ENCODE measurements at regions not wholly inside any gene's neighbourhood (a gene's known extent, or its start where the extent isn't known, plus 50 kb on each side); places are given as distances from the start of the nearest gene placed in this dataset.

GRCh38 chr7:123305840-123306375 is 106.1 kb upstream of the SLC13A1 start:
- Mint-ChIP-seq H3K4me3 (no peak overlapping the region), H3K9me3 (peaks cover 0 to 9% of the 10 kb centered on the region in 2 donors), H3K27me3 (ENCODE audit: low read depth) (no peaks in the 10 kb centered on the region), H3K36me3 (ENCODE audit: insufficient read depth in 2 of 2) (no peaks in the 10 kb centered on the region), H3K27ac (no peak overlapping the region), H3K4me1 (ENCODE audit: low read depth) (no peaks in the 10 kb centered on the region)
- ATAC-seq (replicated peaks in 1 of 2) (no peak), DNase-seq (no peak)

- DNase-seq (no peak), ATAC-seq (replicated peaks in 1 of 2) (no peak)
- no peaks in the 10 kb centered on the region for H3K36me3 Mint-ChIP-seq (ENCODE audit: insufficient read depth in 2 of 2)
- H3K4me3 Mint-ChIP-seq = no peak overlapping the region
- no peaks in the 10 kb centered on the region for H3K4me1 Mint-ChIP-seq (ENCODE audit: low read depth)
- H3K9me3 Mint-ChIP-seq = peaks cover 5 to 14% of the 10 kb centered on the region in 2 donors
- H3K27ac Mint-ChIP-seq = no peak overlapping the region
- no peaks in the 10 kb centered on the region for H3K27me3 Mint-ChIP-seq (ENCODE audit: low read depth)
Observed at GRCh38 chr7:123303926-123304325, 104.2 kb upstream of the SLC13A1 start.

DNA sequence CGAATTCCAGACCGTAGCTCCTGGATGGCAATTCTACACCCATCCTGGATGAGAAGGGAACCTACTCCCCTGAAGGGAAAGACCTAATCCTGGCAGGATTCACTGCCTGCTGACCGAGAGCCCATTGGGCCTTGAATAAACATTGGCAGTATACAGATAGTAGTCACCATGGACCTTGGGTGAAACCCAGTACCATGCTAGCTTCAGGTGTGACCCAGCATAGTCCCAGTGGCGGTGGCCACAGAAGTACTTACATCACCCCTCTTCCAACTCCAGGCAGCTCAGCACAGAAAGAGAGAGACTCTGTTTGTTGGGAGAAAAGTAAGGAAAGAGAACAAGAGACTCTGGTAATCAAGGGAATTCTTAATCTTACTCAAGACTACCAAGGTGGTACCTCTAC is 97.2 kb upstream of the SLC13A1 start:
- Mint-ChIP-seq H3K27ac (no peak overlapping the region), H3K4me1 (ENCODE audit: low read depth) (no peaks in the 10 kb centered on the region), H3K9me3 (peaks cover 7 to 14% of the 10 kb centered on the region in 2 donors), H3K27me3 (ENCODE audit: low read depth) (no peaks in the 10 kb centered on the region), H3K4me3 (no peak overlapping the region), H3K36me3 (ENCODE audit: insufficient read depth in 2 of 2) (no peaks in the 10 kb centered on the region)
- ATAC-seq (replicated peaks in 1 of 2) (no peak), DNase-seq (no peak)

DNA sequence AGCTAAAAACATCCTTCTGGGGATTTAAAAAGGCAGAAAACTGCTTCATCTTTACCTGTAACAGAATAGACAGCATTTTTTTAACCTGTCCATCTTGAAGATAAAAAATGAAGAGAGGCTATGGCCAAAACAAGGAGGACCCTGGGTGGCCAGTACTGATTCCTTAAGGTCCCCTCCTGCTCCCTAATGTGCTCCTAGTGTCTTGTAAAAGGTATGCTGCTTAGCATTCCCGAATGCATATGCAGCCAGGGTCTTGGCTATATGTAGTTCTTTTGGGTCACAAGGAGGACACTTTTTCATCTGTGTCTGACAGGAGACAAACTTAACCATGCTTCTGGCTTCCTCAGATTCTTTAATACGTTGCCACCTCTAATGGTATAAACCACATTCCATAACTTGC is 93.9 kb upstream of the SLC13A1 start:
- no peaks in the 10 kb centered on the region for H3K4me1 Mint-ChIP-seq (ENCODE audit: low read depth)
- peaks cover 2 to 3% of the 10 kb centered on the region in 2 donors for H3K9me3 Mint-ChIP-seq
- H3K27me3 Mint-ChIP-seq (ENCODE audit: low read depth) = no peaks in the 10 kb centered on the region
- DNase-seq (no peak), ATAC-seq (replicated peaks in 1 of 2) (no peak)
- no peak overlapping the region for H3K4me3 Mint-ChIP-seq
- no peak overlapping the region for H3K27ac Mint-ChIP-seq
- no peaks in the 10 kb centered on the region for H3K36me3 Mint-ChIP-seq (ENCODE audit: insufficient read depth in 2 of 2)

DNA sequence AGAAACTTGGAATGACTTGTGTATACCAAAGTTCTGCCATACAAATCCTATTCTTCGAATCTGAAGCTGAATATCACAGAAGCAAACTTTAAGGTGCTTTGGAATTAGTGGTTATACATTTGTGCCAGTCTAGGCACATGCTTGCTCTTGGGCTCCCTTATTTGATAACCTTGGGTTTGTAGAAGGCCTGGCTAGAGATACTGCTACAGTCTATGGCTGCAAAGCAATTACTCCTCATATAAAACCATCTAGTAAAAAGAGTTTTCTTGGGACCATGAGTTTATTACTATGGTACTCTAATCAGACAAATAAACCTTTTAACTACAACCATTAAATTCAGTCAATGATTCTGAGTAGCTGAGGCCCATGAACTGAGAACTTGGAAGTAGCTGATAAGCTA is 92.5 kb upstream of the SLC13A1 start:
- H3K27ac Mint-ChIP-seq = no peak overlapping the region
- no peaks in the 10 kb centered on the region for H3K36me3 Mint-ChIP-seq (ENCODE audit: insufficient read depth in 2 of 2)
- no peak for ATAC-seq (replicated peaks in 1 of 2)
- no peaks in the 10 kb centered on the region for H3K4me1 Mint-ChIP-seq (ENCODE audit: low read depth)
- no peak for DNase-seq
- peaks cover 2% of the 10 kb centered on the region in 2 donors for H3K9me3 Mint-ChIP-seq
- no peaks in the 10 kb centered on the region for H3K27me3 Mint-ChIP-seq (ENCODE audit: low read depth)
- H3K4me3 Mint-ChIP-seq = no peak overlapping the region

- Mint-ChIP-seq H3K27ac (no peak overlapping the region), H3K4me1 (ENCODE audit: low read depth) (no peaks in the 10 kb centered on the region), H3K4me3 (no peak overlapping the region), H3K36me3 (ENCODE audit: insufficient read depth in 2 of 2) (no peaks in the 10 kb centered on the region), H3K27me3 (ENCODE audit: low read depth) (no peaks in the 10 kb centered on the region), H3K9me3 (peaks cover 2% of the 10 kb centered on the region in 2 donors)
- ATAC-seq (replicated peaks in 1 of 2) (no peak), DNase-seq (no peak)
Observed at GRCh38 chr7:123289200-123289599, 89.4 kb upstream of the SLC13A1 start.

- Mint-ChIP-seq H3K4me3 (no peak overlapping the region), H3K9me3 (peaks cover 0 to 2% of the 10 kb centered on the region in 2 donors), H3K27me3 (ENCODE audit: low read depth) (no peaks in the 10 kb centered on the region), H3K4me1 (ENCODE audit: low read depth) (no peaks in the 10 kb centered on the region), H3K27ac (no peak overlapping the region), H3K36me3 (ENCODE audit: insufficient read depth in 2 of 2) (no peaks in the 10 kb centered on the region)
- DNase-seq = no peak
- ATAC-seq (replicated peaks in 1 of 2) = no peak
Observed at GRCh38 chr7:123285076-123285700, 85.4 kb upstream of the SLC13A1 start.

GRCh38 chr7:123283373-123283772 is 83.6 kb upstream of the SLC13A1 start:
- Mint-ChIP-seq H3K27me3 (ENCODE audit: low read depth) (no peaks in the 10 kb centered on the region), H3K9me3 (peaks cover 0 to 2% of the 10 kb centered on the region in 2 donors), H3K27ac (no peak overlapping the region), H3K4me3 (no peak overlapping the region), H3K36me3 (ENCODE audit: insufficient read depth in 2 of 2) (no peaks in the 10 kb centered on the region), H3K4me1 (ENCODE audit: low read depth) (no peaks in the 10 kb centered on the region)
- ATAC-seq (replicated peaks in 1 of 2) (no peak), DNase-seq (no peak)

GRCh38 chr7:123282181-123282580 is 82.4 kb upstream of the SLC13A1 start:
- no peak for ATAC-seq (replicated peaks in 1 of 2)
- Mint-ChIP-seq H3K36me3 (ENCODE audit: insufficient read depth in 2 of 2) (no peaks in the 10 kb centered on the region), H3K4me1 (ENCODE audit: low read depth) (no peaks in the 10 kb centered on the region), H3K27ac (no peak overlapping the region), H3K9me3 (peaks cover 0 to 4% of the 10 kb centered on the region in 2 donors), H3K4me3 (no peak overlapping the region), H3K27me3 (ENCODE audit: low read depth) (no peaks in the 10 kb centered on the region)
- no peak for DNase-seq

DNA sequence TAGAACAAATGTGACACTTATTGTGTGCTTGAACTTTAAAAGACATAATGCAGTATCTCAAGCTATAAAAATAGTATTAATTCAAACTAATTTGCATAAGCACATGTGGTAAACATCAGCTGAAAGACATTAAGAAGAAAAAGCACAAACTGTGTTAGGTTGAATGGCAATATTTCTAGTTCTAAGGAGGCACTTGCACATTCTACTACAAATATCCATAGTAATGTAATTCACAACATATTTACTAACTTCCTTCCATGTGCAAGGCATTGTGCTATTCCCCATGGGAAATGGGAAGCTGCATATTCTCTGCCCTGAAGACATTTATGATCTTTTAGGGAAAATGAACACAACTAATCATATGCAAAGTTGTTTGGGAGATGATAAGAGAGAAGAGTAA is 80.2 kb upstream of the SLC13A1 start:
- H3K9me3 Mint-ChIP-seq = peaks cover 0 to 4% of the 10 kb centered on the region in 2 donors
- no peaks in the 10 kb centered on the region for H3K4me1 Mint-ChIP-seq (ENCODE audit: low read depth)
- no peak for DNase-seq
- no peaks in the 10 kb centered on the region for H3K36me3 Mint-ChIP-seq (ENCODE audit: insufficient read depth in 2 of 2)
- no peak overlapping the region for H3K4me3 Mint-ChIP-seq
- H3K27ac Mint-ChIP-seq = no peak overlapping the region
- ATAC-seq (replicated peaks in 1 of 2) = no peak
- no peaks in the 10 kb centered on the region for H3K27me3 Mint-ChIP-seq (ENCODE audit: low read depth)

- ATAC-seq (replicated peaks in 1 of 2) (no peak), DNase-seq (no peak)
- no peaks in the 10 kb centered on the region for H3K27me3 Mint-ChIP-seq (ENCODE audit: low read depth)
- no peak overlapping the region for H3K27ac Mint-ChIP-seq
- no peaks in the 10 kb centered on the region for H3K36me3 Mint-ChIP-seq (ENCODE audit: insufficient read depth in 2 of 2)
- no peak overlapping the region for H3K4me3 Mint-ChIP-seq
- H3K4me1 Mint-ChIP-seq (ENCODE audit: low read depth) = no peaks in the 10 kb centered on the region
- H3K9me3 Mint-ChIP-seq = peaks cover 4 to 9% of the 10 kb centered on the region in 2 donors
Observed at GRCh38 chr7:123275036-123275753, 75.4 kb upstream of the SLC13A1 start.

DNA sequence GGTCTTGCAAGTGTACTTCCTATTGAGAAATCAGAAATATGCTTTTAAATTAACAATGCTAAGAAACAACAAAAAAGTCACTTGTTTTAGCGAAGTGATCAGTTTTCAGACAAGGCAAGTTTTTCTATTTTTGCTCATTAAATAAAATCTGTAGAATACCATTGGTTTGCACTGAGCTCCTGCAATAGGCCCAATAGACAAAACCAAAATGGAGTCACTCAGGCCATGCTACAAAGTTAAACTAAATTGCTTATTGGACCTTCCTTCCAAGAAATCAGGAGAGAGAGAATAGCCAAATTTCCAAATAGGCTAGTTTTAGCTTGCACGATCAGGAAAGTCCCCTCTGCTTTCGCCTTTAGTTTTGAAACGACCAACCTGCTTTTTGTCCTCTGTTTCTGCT is 73.4 kb upstream of the SLC13A1 start:
- H3K27ac Mint-ChIP-seq = no peak overlapping the region
- no peaks in the 10 kb centered on the region for H3K36me3 Mint-ChIP-seq (ENCODE audit: insufficient read depth in 2 of 2)
- no peaks in the 10 kb centered on the region for H3K27me3 Mint-ChIP-seq (ENCODE audit: low read depth)
- H3K9me3 Mint-ChIP-seq = peaks cover 4 to 9% of the 10 kb centered on the region in 2 donors
- H3K4me1 Mint-ChIP-seq (ENCODE audit: low read depth) = no peaks in the 10 kb centered on the region
- DNase-seq (no peak), ATAC-seq (replicated peaks in 1 of 2) (no peak)
- H3K4me3 Mint-ChIP-seq = no peak overlapping the region

DNA sequence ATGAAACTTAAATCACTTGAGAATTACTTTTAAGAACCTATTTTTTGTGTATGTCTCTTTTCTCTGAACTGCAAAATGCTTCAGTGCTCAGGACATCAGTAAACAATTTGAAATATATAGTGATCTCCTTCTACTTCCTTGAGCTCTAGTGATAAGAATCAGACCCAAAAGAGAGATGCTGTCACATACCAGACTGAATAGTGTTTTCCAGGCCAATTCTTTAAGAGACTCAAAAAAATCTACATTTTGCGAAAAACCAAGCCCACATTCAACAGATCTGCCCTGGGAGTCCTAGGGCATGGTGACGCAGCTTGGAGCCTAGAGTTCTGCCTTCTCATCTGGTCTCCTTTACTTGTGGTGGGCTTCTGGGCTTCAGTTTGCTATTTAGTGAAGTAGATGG is 72.1 kb upstream of the SLC13A1 start:
- DNase-seq = no peak
- H3K4me3 Mint-ChIP-seq = no peak overlapping the region
- ATAC-seq (replicated peaks in 1 of 2) = no peak
- no peak overlapping the region for H3K27ac Mint-ChIP-seq
- no peaks in the 10 kb centered on the region for H3K27me3 Mint-ChIP-seq (ENCODE audit: low read depth)
- H3K4me1 Mint-ChIP-seq (ENCODE audit: low read depth) = no peaks in the 10 kb centered on the region
- peaks cover 4 to 5% of the 10 kb centered on the region in 2 donors for H3K9me3 Mint-ChIP-seq
- no peaks in the 10 kb centered on the region for H3K36me3 Mint-ChIP-seq (ENCODE audit: insufficient read depth in 2 of 2)

DNA sequence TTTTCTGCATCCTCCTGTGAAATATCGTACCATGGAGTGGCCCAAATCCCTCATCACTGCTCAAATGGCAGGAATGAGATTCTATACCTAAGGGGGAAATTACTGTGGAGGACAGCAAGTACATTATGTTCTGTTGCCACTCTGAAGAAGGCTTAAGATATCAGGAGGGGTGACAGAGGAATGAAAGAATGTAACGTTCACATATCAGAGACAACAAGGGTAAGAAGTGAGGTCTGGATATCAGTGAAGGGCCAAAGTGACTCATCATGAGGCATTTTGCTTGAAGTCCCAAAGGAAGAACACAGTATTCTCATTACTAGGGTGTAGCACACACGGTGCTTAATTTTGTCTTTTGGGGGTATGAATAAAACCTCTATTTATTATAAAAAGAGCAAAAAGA is 71.5 kb upstream of the SLC13A1 start:
- H3K4me3 Mint-ChIP-seq = no peak overlapping the region
- DNase-seq (no peak), ATAC-seq (replicated peaks in 1 of 2) (no peak)
- no peaks in the 10 kb centered on the region for H3K36me3 Mint-ChIP-seq (ENCODE audit: insufficient read depth in 2 of 2)
- no peaks in the 10 kb centered on the region for H3K4me1 Mint-ChIP-seq (ENCODE audit: low read depth)
- H3K9me3 Mint-ChIP-seq = peaks cover 4 to 5% of the 10 kb centered on the region in 2 donors
- H3K27ac Mint-ChIP-seq = no peak overlapping the region
- H3K27me3 Mint-ChIP-seq (ENCODE audit: low read depth) = no peaks in the 10 kb centered on the region
